Activated T-cell treated with anti-CD3 and anti-CD28 coated beads for 24 hours (primary cell): ENCODE measurements at regions not wholly inside any gene's neighbourhood (a gene's known extent, or its start where the extent isn't known, plus 50 kb on each side); places are given as distances from the start of the nearest gene placed in this dataset.
A peak's percentile ranks its signal among the peaks of the same experiment; 100 is the strongest.
"Not testable (repeated sequence)": the region's sequence is repeated elsewhere in the genome, so short reads cannot be mapped to it uniquely, and the experiment has no call there.

Source experiments
- DNase-seq: peaks from one replicate; pipeline ENCODE4 v3.0.0-alpha.2; 2020; ENCODE audit warnings: low read depth

DNA sequence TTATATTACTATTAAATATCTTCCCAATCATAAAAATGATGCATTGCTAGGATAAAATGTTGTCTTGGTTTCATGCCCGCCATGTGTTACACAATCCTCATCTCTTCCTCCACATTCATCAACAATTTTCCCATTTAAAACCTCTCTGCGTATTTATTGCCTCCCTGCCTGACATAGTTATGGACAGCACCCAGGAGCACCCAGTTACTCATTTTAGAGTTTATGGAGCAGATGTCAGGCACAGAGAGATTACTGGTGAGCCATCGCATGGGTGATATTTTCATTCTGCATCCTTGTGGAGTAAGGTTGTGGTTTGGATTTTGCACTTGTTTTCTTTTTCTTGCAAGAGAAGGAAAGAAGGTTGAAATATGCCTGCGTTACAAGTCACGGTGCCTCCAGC, 116.7 kb upstream of the NPAS2 start:
- no peak for DNase-seq

DNA sequence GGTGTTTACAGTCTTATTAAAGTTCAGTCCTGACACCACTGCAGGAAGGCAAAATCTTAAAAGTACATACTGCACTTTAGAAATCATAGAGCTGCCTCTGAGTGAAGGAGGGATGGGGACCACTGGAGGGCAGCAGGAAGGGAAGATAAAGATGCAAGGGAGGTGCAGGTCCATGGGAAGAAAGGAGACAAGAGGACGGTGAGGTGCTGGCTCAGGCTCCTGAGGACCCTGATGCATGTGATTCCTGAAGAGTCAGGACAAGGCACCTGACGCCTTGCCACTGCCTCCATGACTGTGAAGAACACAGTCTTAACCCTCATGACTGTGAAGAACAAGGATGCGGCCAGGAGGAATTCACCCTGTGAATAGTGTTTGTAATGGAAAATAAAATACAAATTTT, 116.2 kb upstream of the NPAS2 start:
- DNase-seq, result no peak

DNA sequence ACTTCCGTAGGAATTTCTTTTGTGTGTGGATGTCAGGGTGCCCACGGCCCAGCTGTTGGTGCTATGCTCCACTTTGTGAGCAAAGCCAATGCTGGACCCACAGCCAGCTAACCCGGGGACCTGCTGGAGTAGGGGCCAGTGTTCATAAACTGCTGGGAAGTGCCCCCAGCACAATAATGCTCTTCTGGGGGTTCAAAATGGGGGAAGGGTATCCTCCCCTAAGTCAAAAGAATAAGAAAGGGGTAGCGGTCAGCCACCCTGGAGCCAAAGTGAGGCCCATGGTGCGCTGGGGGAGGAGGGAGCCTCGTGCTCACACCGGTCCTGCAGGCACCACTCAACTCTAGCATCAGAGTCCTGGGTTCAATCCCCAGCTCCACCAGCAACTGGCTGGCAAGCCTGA, 115.8 kb upstream of the NPAS2 start:
- no peak for DNase-seq

- DNase-seq, result no peak
Measured at GRCh38 chr2:100704711-100705110, 115.2 kb upstream of the NPAS2 start.

- DNase-seq, result no peak
Measured at GRCh38 chr2:100707016-100707947, 112.7 kb upstream of the NPAS2 start.

DNA sequence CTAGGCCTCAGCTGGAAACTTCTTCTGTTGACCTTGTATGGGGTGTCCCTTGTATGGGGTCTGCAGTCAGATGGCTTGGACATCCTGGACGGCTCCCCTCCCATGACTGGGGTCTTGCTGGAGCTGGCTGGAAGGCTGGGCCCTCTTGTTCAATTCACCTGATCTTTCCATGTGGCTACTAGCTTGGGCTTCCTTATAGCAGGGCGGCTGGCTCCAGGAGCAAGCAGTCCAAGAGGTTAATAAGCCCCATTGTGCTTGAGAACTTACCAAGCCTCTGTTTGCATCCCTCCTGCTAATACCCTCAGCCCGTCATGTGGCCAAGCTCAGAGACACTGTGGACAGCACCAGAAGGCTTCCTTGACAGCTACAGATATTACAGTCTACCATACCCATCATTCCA, 111.6 kb upstream of the NPAS2 start:
- no peak for DNase-seq

DNA sequence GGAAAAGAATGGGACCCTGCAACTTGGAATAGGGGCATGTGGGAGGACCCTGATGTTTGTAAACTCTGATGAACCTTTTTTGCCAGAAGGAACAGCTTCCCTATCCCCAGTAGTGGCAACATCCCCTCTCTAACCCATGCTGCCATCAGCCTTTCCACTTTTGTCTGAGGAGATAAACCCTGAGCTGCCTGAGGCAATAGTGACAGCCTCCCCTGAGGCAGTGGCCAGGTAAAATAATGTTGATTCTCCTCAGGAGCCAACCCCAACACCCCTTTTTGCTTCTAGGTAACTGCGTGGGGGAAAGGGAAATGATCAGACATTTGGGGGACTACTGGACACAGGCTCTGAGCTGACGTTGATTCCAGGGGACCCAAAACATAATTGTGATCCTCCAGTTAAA, 106.8 kb upstream of the NPAS2 start:
- DNase-seq, result no peak

DNA sequence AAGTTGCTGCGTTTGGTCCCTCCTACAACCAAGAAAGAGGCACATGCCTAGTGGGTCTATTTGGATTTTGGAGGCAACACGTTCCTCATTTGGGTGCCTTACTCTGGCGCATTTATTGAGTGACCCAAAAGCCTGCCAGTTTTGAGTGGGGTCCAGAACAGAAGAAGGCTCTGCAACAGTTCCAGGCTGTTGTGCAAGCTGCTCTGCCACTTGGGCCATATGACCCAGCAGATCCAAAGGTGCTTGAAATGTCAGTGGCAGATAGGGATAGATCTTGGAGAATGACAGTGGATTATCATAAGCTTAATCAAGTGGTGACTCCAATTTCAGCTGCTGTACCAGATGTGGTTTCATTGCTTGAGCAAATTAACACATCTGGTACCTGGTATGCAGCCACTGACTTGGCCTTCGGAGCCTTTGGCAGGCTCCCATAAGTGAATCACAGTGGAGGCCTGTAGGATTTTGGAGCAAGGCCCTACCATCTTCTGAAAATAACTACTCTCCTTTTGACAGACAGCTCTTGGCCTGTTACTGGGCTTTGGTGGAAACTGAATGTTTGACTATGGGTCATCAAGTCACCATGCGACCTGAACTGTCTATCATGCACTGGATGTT, 105.4 kb upstream of the NPAS2 start:
- not testable (repeated sequence) for DNase-seq

DNA sequence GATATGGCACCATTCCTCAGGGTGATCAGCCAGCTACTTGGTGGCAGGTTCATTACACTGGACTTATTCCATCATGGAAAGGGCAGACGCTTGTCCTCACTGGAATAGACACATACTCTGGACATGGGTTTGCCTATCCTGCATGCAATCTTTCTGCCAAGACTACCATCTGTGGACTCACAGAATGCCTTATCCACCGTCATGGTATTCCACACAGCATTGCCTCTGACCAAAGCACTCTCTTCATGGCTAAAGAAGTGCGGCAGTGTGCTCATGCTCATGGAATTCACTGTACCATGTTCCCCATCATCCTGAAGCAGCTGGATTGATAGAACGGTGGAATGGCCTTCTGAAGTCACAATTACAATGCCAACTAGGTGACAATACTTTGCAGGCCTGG, 104.1 kb upstream of the NPAS2 start:
- DNase-seq, result not testable (repeated sequence)

DNA sequence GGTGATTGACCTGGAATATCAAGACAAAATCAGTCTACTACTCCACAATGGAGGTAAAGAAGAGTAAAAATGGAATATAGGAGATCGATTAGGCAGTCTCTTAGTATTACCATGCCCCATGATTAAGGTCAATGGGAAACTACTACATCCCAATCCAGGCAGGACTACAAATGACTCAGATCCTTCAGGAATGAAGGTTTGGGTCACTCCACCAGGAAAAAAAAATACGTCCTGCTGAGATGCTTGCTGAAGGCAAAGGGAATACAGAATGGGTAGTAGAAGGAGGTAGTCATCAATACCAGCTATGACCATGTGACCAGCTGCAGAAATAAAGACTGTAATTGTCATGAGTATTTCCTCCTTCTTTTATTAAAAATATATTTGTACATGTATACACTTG, 103.4 kb upstream of the NPAS2 start:
- DNase-seq, result no peak

DNA sequence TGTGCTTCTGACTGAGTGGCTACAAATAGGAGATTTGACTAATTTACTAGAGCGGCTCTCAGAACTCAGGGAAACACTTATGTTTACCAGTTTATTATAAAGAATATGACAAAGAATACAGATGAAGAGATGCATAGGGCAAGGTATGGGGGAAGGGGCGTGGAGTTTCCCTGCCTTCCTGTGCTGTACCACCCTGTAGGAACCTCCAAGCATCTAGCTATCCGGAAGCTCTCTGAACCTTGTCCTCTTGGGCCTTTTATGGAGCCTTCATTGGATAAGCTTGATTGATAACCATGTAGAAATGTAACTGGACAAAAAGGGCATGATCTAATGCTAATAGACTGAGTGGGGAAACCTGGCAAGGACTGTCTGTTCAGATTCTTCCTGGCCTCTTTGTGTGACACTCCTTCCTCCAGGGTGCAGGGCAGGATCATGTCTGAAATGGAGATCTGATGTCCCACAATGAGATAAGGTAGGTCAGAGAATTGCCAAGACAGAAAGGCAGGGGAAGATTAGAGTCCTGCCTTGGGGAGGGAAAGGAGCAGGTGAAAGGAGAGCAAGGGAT, 101.8 kb upstream of the NPAS2 start:
- DNase-seq, result no peak

- DNase-seq, result no peak
Measured at GRCh38 chr2:100720445-100720844, 99.5 kb upstream of the NPAS2 start.

DNA sequence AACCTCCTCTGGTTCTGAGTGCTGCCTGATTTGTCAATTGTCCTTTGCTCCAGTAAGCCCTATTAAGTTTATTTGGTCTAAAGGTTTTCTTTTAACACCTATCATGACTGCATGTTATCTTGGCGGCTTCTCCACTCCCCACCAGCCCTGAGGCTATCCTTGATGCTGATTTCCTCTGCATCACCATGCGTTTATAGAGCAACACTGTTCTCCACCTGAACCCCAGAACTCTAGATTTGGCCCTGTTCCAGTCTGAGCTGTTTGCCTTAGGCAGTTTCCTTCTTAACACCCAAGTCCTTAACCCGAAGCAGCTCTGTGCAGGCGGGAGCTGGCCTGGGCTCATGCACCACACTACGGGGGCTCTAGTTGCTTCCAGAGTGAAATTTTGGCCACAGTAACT, 98.2 kb upstream of the NPAS2 start:
- DNase-seq, result no peak

DNA sequence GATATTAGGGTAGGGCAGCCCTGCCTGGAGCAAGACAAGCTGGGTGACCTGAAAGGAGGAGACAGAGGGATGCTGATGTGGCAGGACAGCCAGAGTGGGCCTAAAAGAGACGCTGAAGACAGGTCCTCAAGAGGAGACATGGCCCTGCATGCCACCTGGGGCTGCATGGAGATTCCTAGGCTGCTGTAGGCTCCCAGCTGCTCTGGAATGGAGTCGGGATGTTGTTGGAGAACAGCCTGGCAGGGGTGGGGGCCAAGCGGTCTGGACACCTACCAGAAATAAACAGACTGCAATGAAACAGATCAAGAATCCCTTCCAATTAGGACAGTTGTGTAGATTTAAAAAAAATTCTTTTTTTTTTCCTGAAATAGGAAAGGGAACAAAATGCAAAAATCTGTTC, 97.8 kb upstream of the NPAS2 start:
- DNase-seq, result no peak

DNA sequence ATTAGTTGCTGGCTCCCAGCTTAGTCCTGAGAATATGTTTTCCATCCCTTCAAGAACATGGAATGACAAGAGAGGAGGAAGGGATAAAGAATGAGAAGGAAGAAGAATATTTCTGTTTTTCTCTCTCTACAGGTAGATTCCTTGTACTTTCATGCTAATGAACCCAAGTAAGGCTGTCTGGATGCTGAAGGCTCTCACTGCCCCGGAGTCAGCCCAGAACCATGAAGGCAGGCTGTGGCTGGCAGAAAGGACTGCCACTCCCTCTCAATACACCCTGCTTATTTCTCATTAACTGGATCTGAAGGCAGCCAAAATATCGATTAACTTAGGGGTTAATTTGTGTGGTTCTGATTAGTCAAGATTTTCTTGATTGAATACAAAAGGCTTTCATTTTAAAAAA, 93.1 kb upstream of the NPAS2 start:
- DNase-seq, result no peak

DNA sequence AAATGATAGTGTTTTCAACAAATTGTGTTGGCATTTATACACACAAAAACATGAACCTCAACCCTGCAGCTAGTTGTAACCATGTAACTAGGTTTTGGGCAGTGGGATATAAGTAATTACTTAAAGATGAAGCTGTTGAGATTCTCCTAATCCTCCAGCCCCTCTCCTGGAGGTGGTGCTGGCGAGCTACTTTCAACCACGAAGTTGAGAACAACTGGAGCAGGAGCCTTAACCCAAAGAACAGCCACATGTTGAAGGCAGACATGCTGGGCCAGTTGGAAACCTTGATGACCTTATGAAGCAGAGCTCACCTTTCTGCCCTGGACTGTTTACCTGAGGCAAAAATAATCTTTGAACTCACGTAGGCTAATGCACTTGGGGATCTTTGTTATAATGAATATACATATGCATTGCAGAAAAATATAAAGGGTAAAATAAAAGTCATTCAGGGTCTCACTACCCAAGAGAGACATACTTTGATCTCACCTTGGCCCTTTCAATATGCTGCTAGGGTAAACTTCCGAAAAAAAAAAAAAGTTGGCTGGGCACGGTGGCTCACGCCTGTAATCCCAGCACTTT, 89.6 kb upstream of the NPAS2 start:
- peak; percentile 13 for DNase-seq

- no peak for DNase-seq
Measured at GRCh38 chr2:100731535-100731981, 88.4 kb upstream of the NPAS2 start.

- DNase-seq, result no peak
Measured at GRCh38 chr2:100733391-100734187, 86.3 kb upstream of the NPAS2 start.

DNA sequence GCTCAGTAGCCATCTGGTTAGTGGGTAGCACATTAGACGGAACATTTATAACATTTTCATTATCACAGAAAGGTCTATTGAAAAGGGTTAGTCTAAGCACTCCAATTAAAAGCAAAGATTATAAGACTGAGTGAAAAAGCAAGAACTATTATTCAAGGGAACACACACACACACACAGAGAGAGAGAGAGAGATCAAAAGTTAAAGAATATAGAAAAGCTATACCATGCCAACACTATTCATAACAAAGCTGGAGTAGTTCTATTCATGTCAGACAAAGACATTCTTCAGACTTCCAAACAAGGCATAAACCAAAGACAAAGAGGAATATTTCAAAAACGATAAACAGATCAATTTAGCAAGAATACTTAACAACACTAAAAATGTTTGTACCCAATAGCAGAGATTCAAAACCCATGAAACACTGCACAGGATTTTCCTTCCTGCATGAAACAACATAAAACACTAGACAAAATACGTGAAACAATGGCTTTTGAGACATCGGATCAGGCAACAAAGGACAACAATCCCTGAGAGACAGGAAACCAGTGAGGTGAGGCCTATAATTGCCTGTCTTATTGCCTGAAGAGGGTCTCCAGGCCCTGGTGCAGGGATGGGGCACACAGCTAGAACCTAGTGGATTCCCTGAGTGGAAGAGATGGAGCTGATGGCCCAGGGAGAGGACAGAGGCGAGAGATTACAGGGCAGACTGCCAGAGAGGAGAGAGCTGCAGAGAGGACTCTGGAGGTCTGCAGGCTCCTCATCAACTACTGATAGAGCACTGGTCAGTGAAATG, 83.6 kb upstream of the NPAS2 start:
- no peak for DNase-seq

GRCh38 chr2:100739735-100740432, 80.1 kb upstream of the NPAS2 start:
- no peak for DNase-seq

GRCh38 chr2:100741880-100742276, 78.1 kb upstream of the NPAS2 start:
- DNase-seq, result no peak
